Fibroblast of the aortic adventitia (primary cell): ENCODE measurements at regions not wholly inside any gene's neighbourhood (a gene's known extent, or its start where the extent isn't known, plus 50 kb on each side); places are given as distances from the start of the nearest gene placed in this dataset.

ENCODE experiments used
- DNase-seq: peaks from one replicate; pipeline ENCODE4 v3.0.0-alpha.2; 2010; ENCODE audit warnings: low read depth
- H3K4me3 ChIP-seq: 2 replicates; pipeline ENCODE4 v1.5.1; 2011; ENCODE audit warnings: low read depth, mild to moderate bottlenecking, control low read depth, low read length, moderate library complexity
- CTCF ChIP-seq: IDR thresholded peaks from 2 replicates; pipeline ENCODE4 v1.5.1; 2011; ENCODE audit warnings: mild to moderate bottlenecking, low read length, control low read depth, inconsistent platforms; ENCODE audit not compliant: insufficient read depth

- no peak overlapping the region for H3K4me3 ChIP-seq
- TF ChIP-seq CTCF = no peak
- DNase-seq = no peak
Measured at GRCh38 chr4:35358001-35358584, 886.2 kb downstream of the ARAP2 start.

GRCh38 chr4:35364321-35364870 is 879.9 kb downstream of the ARAP2 start:
- H3K4me3 ChIP-seq = no peak overlapping the region
- no peak for DNase-seq
- TF ChIP-seq CTCF = no peak

GRCh38 chr4:35365186-35365585 is 879.1 kb downstream of the ARAP2 start:
- H3K4me3 ChIP-seq = no peak overlapping the region
- no peak for TF ChIP-seq CTCF
- DNase-seq = no peak

GRCh38 chr4:35399912-35400311 is 844.4 kb downstream of the ARAP2 start:
- H3K4me3 ChIP-seq = no peak overlapping the region
- TF ChIP-seq CTCF = no peak
- DNase-seq = no peak

- DNase-seq = no peak
- TF ChIP-seq CTCF = no peak
Measured at GRCh38 chr4:35423104-35423503, 821.2 kb downstream of the ARAP2 start.

GRCh38 chr4:35447474-35447873 is 796.8 kb downstream of the ARAP2 start:
- no peak for TF ChIP-seq CTCF
- DNase-seq = no peak
- H3K4me3 ChIP-seq = no peak overlapping the region

More at GRCh38 chr4:35423104-35423503, 821.2 kb downstream of the ARAP2 start:
- H3K4me3 ChIP-seq = no peak overlapping the region

- DNase-seq = no peak
- no peak for TF ChIP-seq CTCF
Measured at GRCh38 chr4:35459045-35459444, 785.3 kb downstream of the ARAP2 start.

More at GRCh38 chr4:35459045-35459444, 785.3 kb downstream of the ARAP2 start:
- H3K4me3 ChIP-seq = no peak overlapping the region
